GM23338 (cell line): ENCODE measurements at regions not wholly inside any gene's neighbourhood (a gene's known extent, or its start where the extent isn't known, plus 50 kb on each side); places are given as distances from the start of the nearest gene placed in this dataset.

Experiments
- ATAC-seq: fragments of 200-7000 bp; cut with Tn5 transposase; 3 replicates; pipeline ENCODE4 v1.9.1; 2020
- DNase-seq: peaks from one replicate; pipeline ENCODE4 v3.0.0-alpha.2; 2015; ENCODE audit warnings: low spot score
- H2AFZ ChIP-seq: fragments of 200-600 bp; sonication (generic); 2 replicates; pipeline ENCODE4 v1.8.0; 2016; ENCODE audit warnings: antibody characterized with exemption, mild to moderate bottlenecking, moderate library complexity
- H3F3A ChIP-seq: fragments of 200-600 bp; sonication (generic); replicated peaks from 2 replicates; pipeline ENCODE4 v1.8.0; 2017; ENCODE audit warnings: antibody characterized with exemption, mixed run types, low read depth
- H3K27ac ChIP-seq: fragments of 200-600 bp; sonication (generic); 2 replicates; pipeline ENCODE4 v1.6.1; 2016; ENCODE audit warnings: low read depth
- H3K27me3 ChIP-seq: fragments of 200-600 bp; sonication (generic); 2 replicates; pipeline ENCODE4 v1.8.0; 2016; ENCODE audit warnings: mild to moderate bottlenecking, mixed run types, moderate library complexity; ENCODE audit not compliant: insufficient read depth
- H3K36me3 ChIP-seq: fragments of 200-600 bp; sonication (generic); 2 replicates; pipeline ENCODE4 v1.8.0; 2016; ENCODE audit warnings: mild to moderate bottlenecking; ENCODE audit not compliant: insufficient read depth
- H3K4me1 ChIP-seq: fragments of 200-600 bp; sonication (generic); 2 replicates; pipeline ENCODE4 v1.8.0; 2016; ENCODE audit warnings: mild to moderate bottlenecking, moderate library complexity; ENCODE audit not compliant: insufficient read depth
- H3K4me2 ChIP-seq: fragments of 200-600 bp; sonication (generic); 2 replicates; pipeline ENCODE4 v1.7.1; 2017; ENCODE audit warnings: mixed run types
- H3K4me3 ChIP-seq: fragments of 200-600 bp; sonication (generic); 2 replicates; pipeline ENCODE4 v1.6.1; 2016; ENCODE audit warnings: mixed run types
- H3K79me2 ChIP-seq: fragments of 200-600 bp; sonication (generic); replicated peaks from 2 replicates; pipeline ENCODE4 v1.8.0; 2017; ENCODE audit warnings: mild to moderate bottlenecking; ENCODE audit not compliant: insufficient read depth
- H3K9me2 ChIP-seq: fragments of 200-600 bp; sonication (generic); 2 replicates; pipeline ENCODE4 v1.8.0; 2017; ENCODE audit not compliant: insufficient read depth
- H4K20me1 ChIP-seq: fragments of 200-600 bp; sonication (generic); replicated peaks from 2 replicates; pipeline ENCODE4 v1.8.0; 2017; ENCODE audit warnings: mild to moderate bottlenecking; ENCODE audit not compliant: insufficient read depth
- H3K27ac Mint-ChIP-seq: 2 replicates; pipeline ENCODE4 v1.8.0; 2020; ENCODE audit warnings: inconsistent platforms, mild to moderate bottlenecking, moderate library complexity, mixed read lengths
- H3K27me3 Mint-ChIP-seq: 3 replicates; pipeline ENCODE4 v1.8.0; 2022; ENCODE audit warnings: low read depth, mild to moderate bottlenecking, moderate library complexity, mixed read lengths, inconsistent platforms; ENCODE audit not compliant: insufficient read depth, poor library complexity
- H3K36me3 Mint-ChIP-seq: 3 replicates; pipeline ENCODE4 v1.8.0; 2021; ENCODE audit warnings: low read depth, mild to moderate bottlenecking, inconsistent platforms, moderate library complexity, mixed read lengths
- H3K4me1 Mint-ChIP-seq: 3 replicates; pipeline ENCODE4 v1.8.0; 2020; ENCODE audit warnings: mild to moderate bottlenecking, inconsistent platforms, mixed read lengths
- H3K4me3 Mint-ChIP-seq: 3 replicates; pipeline ENCODE4 v1.8.0; 2021; ENCODE audit warnings: moderate library complexity, mild to moderate bottlenecking, inconsistent platforms, mixed read lengths
- H3K9me3 Mint-ChIP-seq: 3 replicates; pipeline ENCODE4 v1.8.0; 2020; ENCODE audit warnings: moderate library complexity, mild to moderate bottlenecking, inconsistent platforms, mixed read lengths
- CREB1 ChIP-seq: fragments of 250-450 bp; sonication (Bioruptor Pico); IDR thresholded peaks from 2 replicates; pipeline ENCODE4 v1.5.0; 2020; ENCODE audit warnings: low read depth, mild to moderate bottlenecking, moderate library complexity
- CTCF ChIP-seq, 2 experiments: fragments of 200-600 bp in 1 of 2; sonication (generic) in 1 of 2; conservative IDR thresholded peaks; 2 replicates each; pipeline versions ENCODE4 v1.5.1 to v1.6.1; 2016 to 2017; ENCODE audit warnings: antibody characterized with exemption in 2 of 2, low read depth in 2 of 2, mild to moderate bottlenecking in 2 of 2, moderate library complexity in 1 of 2
- ETS1 ChIP-seq: IDR thresholded peaks from 2 replicates; pipeline ENCODE4 v1.6.1; 2016; ENCODE audit warnings: antibody characterized with exemption
- EZH2phosphoT487 ChIP-seq: fragments of 200-600 bp; sonication (generic); IDR thresholded peaks from one replicate; pipeline ENCODE4 v1.8.1; 2018; ENCODE audit warnings: antibody characterized with exemption; ENCODE audit not compliant: unreplicated experiment
- JUNB ChIP-seq: IDR thresholded peaks from one replicate; pipeline ENCODE4 v1.6.1; 2016; ENCODE audit warnings: antibody characterized with exemption; ENCODE audit not compliant: unreplicated experiment
- NANOG ChIP-seq: IDR thresholded peaks from 2 replicates; pipeline ENCODE4 v1.6.1; 2016; ENCODE audit warnings: antibody characterized with exemption, borderline replicate concordance
- POLR2AphosphoS5 ChIP-seq: IDR thresholded peaks from 2 replicates; pipeline ENCODE4 v1.6.1; 2016; ENCODE audit warnings: antibody characterized with exemption, low read depth
- REST ChIP-seq: IDR thresholded peaks from one replicate; pipeline ENCODE4 v1.6.1; 2018; ENCODE audit warnings: antibody characterized with exemption; ENCODE audit not compliant: unreplicated experiment
- ZNF331 ChIP-seq: fragments of 250-450 bp; sonication (Bioruptor Pico); IDR thresholded peaks from 2 replicates; pipeline ENCODE4 v1.5.0; 2020; ENCODE audit warnings: low read depth, mild to moderate bottlenecking, moderate library complexity
- ZNF462 ChIP-seq: fragments of 250-450 bp; sonication (Bioruptor Pico); IDR thresholded peaks from 2 replicates; pipeline ENCODE4 v1.5.0; 2020; ENCODE audit warnings: mild to moderate bottlenecking, moderate library complexity

- H3F3A ChIP-seq = no peaks in the 10 kb centered on the region
- no peaks in the 10 kb centered on the region for H3K79me2 ChIP-seq
- H3K9me2 ChIP-seq = no peaks in the 10 kb centered on the region
- H3K27ac ChIP-seq = no peak overlapping the region
- no peaks in the 10 kb centered on the region for H3K4me1 ChIP-seq
- H2AFZ ChIP-seq = no peak overlapping the region
- no peaks in the 10 kb centered on the region for H3K36me3 ChIP-seq
- Mint-ChIP-seq H3K9me3 (no peaks in the 10 kb centered on the region; the same call in 2 of the 3 replicates), H3K36me3 (no peaks in the 10 kb centered on the region), H3K27me3 (no peaks in the 10 kb centered on the region), H3K4me3 (no peak overlapping the region), H3K27ac (no peak overlapping the region), H3K4me1 (no peaks in the 10 kb centered on the region)
- H3K4me2 ChIP-seq = no peak overlapping the region
- ATAC-seq (no peak), DNase-seq (no peak)
- H3K4me3 ChIP-seq = no peak overlapping the region
- no peaks in the 10 kb centered on the region for H4K20me1 ChIP-seq
- H3K27me3 ChIP-seq = no peaks in the 10 kb centered on the region
- no peak for TF ChIP-seq ZNF331 (CRISPR knock-in tag)
- no peak for TF ChIP-seq ETS1
- TF ChIP-seq NANOG = no peak
- no peak for TF ChIP-seq CREB1 (CRISPR knock-in tag)
- no peak for TF ChIP-seq ZNF462
- TF ChIP-seq CTCF (conservative IDR thresholded peaks at IDR 0.05; ENCODE audit: low read depth in 2 of 2) = no peak
- TF ChIP-seq JUNB = no peak
- no peak for TF ChIP-seq POLR2AphosphoS5
- no peak for TF ChIP-seq REST
- no peak for TF ChIP-seq EZH2phosphoT487
These were observed 253.9 kb upstream of the MDGA2 start for GRCh38 chr14:47929334-47929733.
